GM18907 (cell line): ENCODE measurements at regions not wholly inside any gene's neighbourhood (a gene's known extent, or its start where the extent isn't known, plus 50 kb on each side); places are given as distances from the start of the nearest gene placed in this dataset.

ENCODE experiments used
- ATAC-seq: cut with Tn5 transposase; IDR thresholded peaks from one replicate; pipeline ENCODE4 v1.9.1; 2021; ENCODE audit warnings: mild to moderate bottlenecking, moderate library complexity; ENCODE audit not compliant: unreplicated experiment

GRCh38 chr6:9957215-9957759, 457.6 kb downstream of the TFAP2A start:
- no peak for ATAC-seq

GRCh38 chr6:9948678-9949077, 466.2 kb downstream of the TFAP2A start:
- ATAC-seq = no peak

- ATAC-seq = no peak
Observed at GRCh38 chr6:9943986-9944385, 470.9 kb downstream of the TFAP2A start.

DNA sequence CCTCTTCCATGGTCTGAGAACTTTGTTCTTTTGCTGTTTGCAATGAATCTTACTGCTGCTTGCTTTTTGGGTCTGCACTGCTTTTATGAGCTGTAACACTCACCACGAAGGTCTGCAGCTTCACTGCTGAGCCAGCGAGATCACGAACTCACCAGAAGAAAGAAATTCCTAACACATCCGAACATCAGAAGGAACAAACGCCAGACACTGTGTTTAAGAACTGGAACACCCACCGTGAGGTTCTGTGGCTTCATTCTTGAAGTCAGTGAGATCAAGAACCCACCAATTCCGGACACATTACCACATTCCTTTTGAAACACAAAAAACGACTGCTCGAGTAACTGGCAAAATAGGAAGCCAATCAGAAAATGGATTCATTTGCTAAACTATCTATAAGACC, 471.8 kb downstream of the TFAP2A start:
- ATAC-seq = no peak

GRCh38 chr6:9942131-9942530, 472.7 kb downstream of the TFAP2A start:
- ATAC-seq = no peak

DNA sequence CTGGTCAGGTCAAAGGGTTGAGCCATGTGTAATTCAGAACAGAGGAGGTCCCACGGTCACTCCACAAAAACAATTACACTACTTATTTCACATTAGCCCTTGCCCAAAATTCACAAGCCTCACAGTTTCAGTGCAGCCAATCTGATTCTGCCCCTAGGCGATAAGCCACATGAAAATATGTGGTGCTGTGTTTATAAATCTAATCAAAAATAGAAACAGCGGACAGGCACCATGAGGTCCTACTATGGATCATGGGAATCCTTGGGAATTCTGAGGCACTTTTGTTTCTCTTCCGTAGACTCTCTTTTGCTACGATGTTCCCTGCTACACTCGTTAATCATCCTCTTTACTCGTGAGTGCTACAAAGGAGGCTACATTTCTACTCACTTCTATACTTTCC, 476.1 kb downstream of the TFAP2A start:
- no peak for ATAC-seq

DNA sequence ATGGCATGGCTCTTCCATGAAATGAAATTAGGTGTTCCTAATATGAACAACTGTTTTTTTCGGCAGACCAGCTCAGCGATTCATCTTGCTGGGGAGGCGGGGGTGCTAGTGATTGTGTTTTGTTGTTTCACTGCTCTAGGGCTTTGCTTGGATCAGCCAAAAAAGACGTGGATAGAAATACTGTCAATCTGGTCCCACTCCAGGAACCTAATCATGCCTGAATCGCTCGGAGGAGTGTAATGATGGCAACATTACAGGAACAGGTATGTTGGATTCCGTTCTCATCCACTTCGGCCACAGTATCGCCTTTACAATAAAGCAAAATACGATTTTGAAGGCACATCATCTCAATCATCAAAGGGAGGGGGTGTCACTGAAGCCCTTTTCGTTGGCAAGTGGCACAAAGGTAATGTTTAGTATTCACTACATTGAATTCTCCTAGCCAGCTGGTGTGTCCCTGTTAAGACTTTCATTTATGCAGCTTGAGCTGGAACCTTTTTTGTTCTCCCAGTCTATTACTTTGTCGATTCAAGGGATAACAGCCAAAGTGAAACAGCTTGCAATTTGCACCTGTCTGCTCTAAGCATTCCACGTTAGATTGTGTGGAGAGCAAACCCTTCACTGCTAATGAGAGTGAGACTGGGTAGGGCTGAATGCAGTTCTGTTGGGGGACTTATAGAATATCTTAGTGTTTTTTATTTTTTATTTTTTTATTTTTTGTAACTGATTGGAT, 477.7 kb downstream of the TFAP2A start:
- ATAC-seq = no peak

DNA sequence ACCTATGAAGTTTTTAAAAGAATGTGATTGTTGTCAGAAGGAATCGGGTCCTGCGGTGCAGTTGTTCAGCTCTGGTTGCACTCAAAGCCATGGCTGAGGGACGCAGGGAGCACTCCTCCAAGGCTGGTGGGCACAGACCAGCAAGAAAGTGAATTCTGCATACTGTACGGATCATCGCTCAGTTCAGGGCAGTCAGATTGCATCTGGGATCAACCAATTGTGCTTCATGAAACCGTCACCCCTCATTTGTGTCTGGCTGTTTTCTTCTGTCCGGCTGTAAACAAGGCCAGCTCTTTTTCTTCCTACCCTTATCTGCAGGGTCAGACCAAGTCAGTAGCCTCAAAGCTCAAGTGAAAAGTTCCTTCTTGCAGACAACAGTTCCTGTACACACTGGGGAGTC, 478.3 kb downstream of the TFAP2A start:
- ATAC-seq = no peak

DNA sequence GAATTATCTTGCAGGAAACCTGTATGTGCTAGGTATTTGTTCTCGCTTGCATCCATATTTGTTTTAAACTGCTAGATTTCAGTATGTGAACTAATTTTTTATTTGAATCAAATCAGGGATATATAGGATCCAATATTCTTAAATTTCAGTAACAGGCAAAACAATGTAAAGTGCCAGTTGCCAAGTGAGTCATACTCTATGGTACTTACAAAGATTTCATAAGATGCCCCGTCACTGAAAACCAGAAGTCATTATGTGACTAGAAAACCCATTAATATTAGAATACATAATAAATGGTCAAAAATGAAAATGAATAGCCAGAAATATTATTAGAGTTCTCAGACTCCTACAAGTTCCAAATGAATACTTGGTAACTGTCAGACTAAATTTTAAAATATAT, 481.2 kb downstream of the TFAP2A start:
- no peak for ATAC-seq

DNA sequence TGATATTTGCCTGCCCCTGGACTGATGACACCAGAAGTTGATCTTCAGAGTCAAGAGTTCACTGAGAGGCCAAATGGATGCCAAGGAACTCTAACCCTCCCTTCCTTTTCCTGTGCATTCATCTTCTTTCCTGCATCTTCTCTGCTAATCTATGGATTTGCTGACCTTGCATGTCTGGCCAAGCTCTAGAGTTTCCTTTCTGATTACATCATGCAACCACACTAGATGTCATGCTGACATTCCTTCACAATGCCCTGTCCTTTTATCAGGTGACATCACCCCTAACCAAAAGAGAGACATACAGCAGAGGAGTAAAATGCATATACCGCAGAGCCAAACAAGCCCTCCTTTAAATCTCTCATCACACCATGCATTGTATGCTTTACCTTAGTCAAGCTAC, 487.6 kb downstream of the TFAP2A start:
- ATAC-seq = no peak

GRCh38 chr6:9924971-9925370, 489.9 kb downstream of the TFAP2A start:
- ATAC-seq = no peak

DNA sequence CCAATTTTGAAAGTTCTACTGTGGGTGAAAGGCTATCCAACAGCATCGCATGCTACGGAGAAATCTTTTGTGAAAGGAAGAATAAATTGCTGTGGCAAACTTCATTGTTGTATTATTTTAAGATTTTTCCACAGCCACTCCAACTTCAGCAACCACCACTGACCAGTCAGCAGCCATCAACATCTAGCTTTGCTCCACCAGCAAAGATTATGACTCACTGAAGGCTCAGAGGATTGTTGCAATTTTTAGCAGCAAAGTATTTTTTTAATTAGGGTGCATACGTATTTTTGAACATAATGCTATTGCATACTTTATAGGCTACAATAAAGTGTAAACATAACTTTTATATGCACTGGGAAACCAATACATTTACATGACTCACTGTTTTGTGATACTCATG, 493.5 kb downstream of the TFAP2A start:
- ATAC-seq = no peak

GRCh38 chr6:9914951-9915350, 499.9 kb downstream of the TFAP2A start:
- no peak for ATAC-seq

GRCh38 chr6:9901376-9901775, 513.5 kb downstream of the TFAP2A start:
- ATAC-seq = no peak

GRCh38 chr6:9896806-9897205, 518.1 kb downstream of the TFAP2A start:
- no peak for ATAC-seq

DNA sequence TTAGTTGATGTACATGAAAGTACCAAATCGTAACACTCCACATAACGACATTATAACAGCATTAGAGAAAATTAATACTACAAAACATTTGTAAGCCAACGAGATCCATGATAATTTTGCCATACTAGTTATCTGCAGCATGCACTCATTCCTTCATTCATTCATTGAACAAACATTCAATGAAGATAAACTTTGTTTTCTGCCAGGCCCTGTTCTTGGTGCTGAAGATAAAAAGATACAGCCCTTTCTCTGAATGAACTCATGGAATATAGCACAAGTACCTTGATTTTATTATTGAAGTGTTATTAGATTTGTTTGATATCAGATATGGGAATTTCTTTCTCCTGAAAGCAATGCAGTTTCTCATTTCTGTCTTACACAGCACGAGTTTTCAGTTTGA, 524.0 kb downstream of the TFAP2A start:
- no peak for ATAC-seq

GRCh38 chr6:9890469-9890868, 524.4 kb downstream of the TFAP2A start:
- ATAC-seq = no peak

- no peak for ATAC-seq
Observed at GRCh38 chr6:9878535-9878934, 536.3 kb downstream of the TFAP2A start.

DNA sequence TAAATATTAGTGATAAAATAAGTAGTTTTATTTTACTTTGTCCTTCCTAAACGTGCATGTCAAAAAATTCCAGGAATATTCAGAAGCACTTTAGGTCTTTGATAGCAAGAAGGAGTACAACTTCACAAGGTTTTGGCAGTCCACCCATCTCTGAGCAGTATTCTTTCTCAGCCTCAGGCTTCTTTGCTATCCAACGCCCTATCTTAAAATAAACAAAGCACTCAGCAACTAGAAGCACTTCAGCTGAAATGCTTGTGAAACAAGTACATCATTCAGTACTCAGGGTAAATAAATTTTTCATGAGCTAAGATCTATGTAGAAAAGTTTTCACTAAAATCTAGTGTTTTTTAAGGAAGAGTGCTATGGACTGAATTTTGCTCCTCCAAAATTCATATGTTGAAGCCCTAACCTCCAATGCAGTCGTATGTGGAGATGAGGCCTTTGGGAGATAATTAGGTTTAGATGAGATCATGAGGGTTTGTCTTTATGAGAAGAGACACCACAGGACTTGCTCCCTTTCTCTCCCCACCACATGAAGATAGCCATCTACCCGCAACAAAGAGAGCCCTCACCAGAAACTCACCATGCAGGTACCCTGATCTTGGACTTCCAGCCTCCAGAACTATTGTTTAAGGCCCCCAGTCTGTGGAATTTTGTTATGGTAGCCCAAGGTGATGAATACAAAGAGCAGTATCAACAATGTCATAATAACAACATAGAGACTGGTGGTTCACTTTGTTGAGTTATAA, 539.1 kb downstream of the TFAP2A start:
- ATAC-seq = no peak

GRCh38 chr6:9862603-9863167, 552.2 kb downstream of the TFAP2A start:
- ATAC-seq = no peak

GRCh38 chr6:9851541-9852380, 563.1 kb downstream of the TFAP2A start:
- no peak for ATAC-seq
